ENCODE measurements at regions not wholly inside any gene's neighbourhood (a gene's known extent, or its start where the extent isn't known, plus 50 kb on each side); places are given as distances from the start of the nearest gene placed in this dataset.

GRCh38 chr7:131051304-131051703 lies 276.4 kb upstream of the MKLN1 start:
- TF ChIP-seq CTCF (IDR thresholded peaks at IDR 0.05), result no peak

GRCh38 chr7:131052285-131052904 lies 275.3 kb upstream of the MKLN1 start:
- no peak for TF ChIP-seq CTCF (IDR thresholded peaks at IDR 0.05)

- TF ChIP-seq CTCF (IDR thresholded peaks at IDR 0.05), result no peak
Measured at GRCh38 chr7:131056007-131056406, 271.7 kb upstream of the MKLN1 start.

GRCh38 chr7:131057015-131057793 lies 270.5 kb upstream of the MKLN1 start:
- TF ChIP-seq CTCF (IDR thresholded peaks at IDR 0.05), result no peak

- TF ChIP-seq CTCF (IDR thresholded peaks at IDR 0.05), result no peak
Measured at GRCh38 chr7:131057794-131058070, 269.9 kb upstream of the MKLN1 start.

- TF ChIP-seq CTCF (IDR thresholded peaks at IDR 0.05), result no peak
Measured at GRCh38 chr7:131061158-131061557, 266.5 kb upstream of the MKLN1 start.

GRCh38 chr7:131061818-131062217 lies 265.9 kb upstream of the MKLN1 start:
- no peak for TF ChIP-seq CTCF (IDR thresholded peaks at IDR 0.05)

Data from LNCAP (cell line).